ENCODE measurements at regions not wholly inside any gene's neighbourhood (a gene's known extent, or its start where the extent isn't known, plus 50 kb on each side); places are given as distances from the start of the nearest gene placed in this dataset.

GRCh38 chr7:108985037-108985436 lies 415.4 kb downstream of the DNAJB9 start:
- no peak for DNase-seq (ENCODE audit: low read depth)
- no peak overlapping the region for H3K4me3 ChIP-seq (ENCODE audit: low read depth, low read length)
- TF ChIP-seq, protein P1, sequence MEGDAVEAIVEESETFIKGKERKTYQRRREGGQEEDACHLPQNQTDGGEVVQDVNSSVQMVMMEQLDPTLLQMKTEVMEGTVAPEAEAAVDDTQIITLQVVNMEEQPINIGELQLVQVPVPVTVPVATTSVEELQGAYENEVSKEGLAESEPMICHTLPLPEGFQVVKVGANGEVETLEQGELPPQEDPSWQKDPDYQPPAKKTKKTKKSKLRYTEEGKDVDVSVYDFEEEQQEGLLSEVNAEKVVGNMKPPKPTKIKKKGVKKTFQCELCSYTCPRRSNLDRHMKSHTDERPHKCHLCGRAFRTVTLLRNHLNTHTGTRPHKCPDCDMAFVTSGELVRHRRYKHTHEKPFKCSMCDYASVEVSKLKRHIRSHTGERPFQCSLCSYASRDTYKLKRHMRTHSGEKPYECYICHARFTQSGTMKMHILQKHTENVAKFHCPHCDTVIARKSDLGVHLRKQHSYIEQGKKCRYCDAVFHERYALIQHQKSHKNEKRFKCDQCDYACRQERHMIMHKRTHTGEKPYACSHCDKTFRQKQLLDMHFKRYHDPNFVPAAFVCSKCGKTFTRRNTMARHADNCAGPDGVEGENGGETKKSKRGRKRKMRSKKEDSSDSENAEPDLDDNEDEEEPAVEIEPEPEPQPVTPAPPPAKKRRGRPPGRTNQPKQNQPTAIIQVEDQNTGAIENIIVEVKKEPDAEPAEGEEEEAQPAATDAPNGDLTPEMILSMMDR (IDR thresholded peaks at IDR 0.05; ENCODE audit: control insufficient read depth, extremely low read depth, insufficient read depth), result no peak

DNA sequence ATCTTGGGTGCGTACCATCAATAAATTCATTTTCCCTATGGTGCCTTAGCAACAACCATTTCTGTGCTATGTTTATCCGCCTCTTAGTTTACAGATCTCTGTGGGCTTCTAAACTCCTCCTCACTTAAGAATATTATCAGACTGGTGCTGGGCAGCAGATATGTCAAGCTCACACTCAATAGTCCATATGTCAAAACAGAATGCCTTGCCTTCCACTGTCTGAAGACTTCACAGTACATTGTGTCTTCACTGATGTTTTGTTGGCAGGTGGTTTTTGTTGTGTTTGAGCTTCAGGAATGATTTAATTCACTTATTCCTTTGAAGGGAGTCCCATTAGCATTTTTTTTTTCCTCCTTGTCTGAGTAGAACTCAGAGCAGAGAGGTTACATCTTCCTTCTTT lies 419.6 kb downstream of the DNAJB9 start:
- DNase-seq (ENCODE audit: low read depth), result no peak
- no peak overlapping the region for H3K4me3 ChIP-seq (ENCODE audit: low read depth, low read length)
- TF ChIP-seq, protein P1 (IDR thresholded peaks at IDR 0.05; ENCODE audit: control insufficient read depth, extremely low read depth, insufficient read depth), result no peak

GRCh38 chr7:108997480-108997879 lies 427.8 kb downstream of the DNAJB9 start:
- no peak for DNase-seq (ENCODE audit: low read depth)
- TF ChIP-seq, protein P1 (IDR thresholded peaks at IDR 0.05; ENCODE audit: control insufficient read depth, extremely low read depth, insufficient read depth), result no peak
- H3K4me3 ChIP-seq (ENCODE audit: low read depth, low read length), result no peak overlapping the region

GRCh38 chr7:109003742-109004141 lies 434.1 kb downstream of the DNAJB9 start:
- TF ChIP-seq, protein P1 (IDR thresholded peaks at IDR 0.05; ENCODE audit: control insufficient read depth, extremely low read depth, insufficient read depth), result no peak
- H3K4me3 ChIP-seq (ENCODE audit: low read depth, low read length), result no peak overlapping the region
- DNase-seq (ENCODE audit: low read depth), result no peak

- peak; percentile 19 for DNase-seq (ENCODE audit: low read depth)
- H3K4me3 ChIP-seq (ENCODE audit: low read depth, low read length), result no peak overlapping the region
- TF ChIP-seq, protein P1 (IDR thresholded peaks at IDR 0.05; ENCODE audit: control insufficient read depth, extremely low read depth, insufficient read depth), result no peak
Observed at GRCh38 chr7:109009636-109010035, 440.0 kb downstream of the DNAJB9 start.

GRCh38 chr7:109020251-109020650 lies 450.6 kb downstream of the DNAJB9 start:
- no peak for DNase-seq (ENCODE audit: low read depth)
- TF ChIP-seq, protein P1 (IDR thresholded peaks at IDR 0.05; ENCODE audit: control insufficient read depth, extremely low read depth, insufficient read depth), result no peak
- no peak overlapping the region for H3K4me3 ChIP-seq (ENCODE audit: low read depth, low read length)

- no peak overlapping the region for H3K4me3 ChIP-seq (ENCODE audit: low read depth, low read length)
- DNase-seq (ENCODE audit: low read depth), result no peak
- TF ChIP-seq, protein P1 (IDR thresholded peaks at IDR 0.05; ENCODE audit: control insufficient read depth, extremely low read depth, insufficient read depth), result no peak
Observed at GRCh38 chr7:109021390-109021789, 451.7 kb downstream of the DNAJB9 start.
